ENCODE measurements at regions not wholly inside any gene's neighbourhood (a gene's known extent, or its start where the extent isn't known, plus 50 kb on each side); places are given as distances from the start of the nearest gene placed in this dataset.

- ATAC-seq (no peak), DNase-seq (no peak)
- Mint-ChIP-seq H3K9me3 (no peaks in the 10 kb centered on the region), H3K4me1 (no peaks in the 10 kb centered on the region), H3K27ac (no peak overlapping the region), H3K4me3 (no peak overlapping the region), H3K27me3 (no peaks in the 10 kb centered on the region)
These were observed 204.4 kb downstream of the MZT1 start for GRCh38 chr13:72523049-72523448.

DNA sequence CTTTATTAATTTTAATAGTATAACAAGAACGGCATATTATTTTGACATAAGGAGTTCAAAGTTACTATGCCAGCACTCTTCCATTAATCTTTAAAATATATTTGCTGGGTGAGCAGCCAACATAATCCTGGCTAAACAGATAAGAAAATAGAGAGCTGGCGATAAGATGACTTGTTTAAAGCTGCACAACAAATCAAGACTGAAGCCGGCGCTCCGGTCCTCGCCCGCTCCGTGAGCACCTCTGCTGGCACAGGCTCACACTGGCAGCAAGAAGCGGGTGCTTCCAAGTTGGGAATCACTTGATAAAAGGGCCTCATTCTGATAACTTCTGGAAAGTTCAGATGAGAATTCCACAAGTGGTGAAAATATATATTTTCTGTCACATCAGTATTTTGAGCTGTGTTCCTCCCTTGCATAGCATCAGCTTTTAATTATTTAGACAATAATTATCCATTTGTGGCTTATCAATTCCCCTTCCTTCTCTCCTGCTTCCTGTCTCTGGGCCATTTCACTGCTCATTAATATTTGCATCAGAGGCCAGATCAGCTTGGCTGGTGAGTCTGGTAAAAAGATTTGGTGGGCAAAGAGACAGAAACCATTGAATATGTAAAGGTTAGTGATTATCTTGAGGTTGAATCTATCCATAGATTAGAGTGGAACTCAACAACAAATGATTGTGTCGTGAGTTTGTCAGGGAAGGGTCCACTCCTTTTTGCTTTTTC is 205.3 kb downstream of the MZT1 start:
- Mint-ChIP-seq H3K27me3 (no peaks in the 10 kb centered on the region), H3K4me3 (no peak overlapping the region), H3K9me3 (no peaks in the 10 kb centered on the region), H3K4me1 (no peaks in the 10 kb centered on the region), H3K27ac (no peak overlapping the region)
- DNase-seq, result no peak
- no peak for ATAC-seq

GRCh38 chr13:72514146-72514545 is 213.3 kb downstream of the MZT1 start:
- H3K4me1 Mint-ChIP-seq, result no peaks in the 10 kb centered on the region
- no peak for ATAC-seq
- H3K27ac Mint-ChIP-seq, result no peak overlapping the region
- no peak overlapping the region for H3K4me3 Mint-ChIP-seq
- DNase-seq, result no peak
- H3K27me3 Mint-ChIP-seq, result no peaks in the 10 kb centered on the region
- H3K9me3 Mint-ChIP-seq, result no peaks in the 10 kb centered on the region

DNA sequence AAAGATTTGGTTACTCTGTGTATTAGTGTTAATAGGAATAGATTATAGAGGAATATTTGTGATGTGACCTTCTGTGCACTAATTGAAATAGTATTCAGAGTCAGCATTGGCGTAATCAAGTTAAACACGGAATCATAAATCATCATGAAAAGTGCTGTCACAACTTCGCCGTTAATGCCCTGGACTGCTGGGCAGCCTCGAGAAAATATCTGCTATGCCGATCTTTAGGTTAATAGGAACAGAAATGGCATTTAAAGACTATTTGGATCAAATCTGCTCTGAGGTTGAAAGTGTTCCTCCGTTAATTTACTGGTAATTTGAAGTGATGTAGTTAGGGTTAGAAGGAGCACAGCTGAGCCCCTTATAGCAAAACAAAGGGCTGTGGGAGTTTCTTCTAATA is 219.0 kb downstream of the MZT1 start:
- no peak for ATAC-seq
- Mint-ChIP-seq H3K27me3 (no peaks in the 10 kb centered on the region), H3K27ac (no peak overlapping the region), H3K4me1 (no peaks in the 10 kb centered on the region), H3K4me3 (no peak overlapping the region), H3K9me3 (no peaks in the 10 kb centered on the region)
- DNase-seq, result no peak

DNA sequence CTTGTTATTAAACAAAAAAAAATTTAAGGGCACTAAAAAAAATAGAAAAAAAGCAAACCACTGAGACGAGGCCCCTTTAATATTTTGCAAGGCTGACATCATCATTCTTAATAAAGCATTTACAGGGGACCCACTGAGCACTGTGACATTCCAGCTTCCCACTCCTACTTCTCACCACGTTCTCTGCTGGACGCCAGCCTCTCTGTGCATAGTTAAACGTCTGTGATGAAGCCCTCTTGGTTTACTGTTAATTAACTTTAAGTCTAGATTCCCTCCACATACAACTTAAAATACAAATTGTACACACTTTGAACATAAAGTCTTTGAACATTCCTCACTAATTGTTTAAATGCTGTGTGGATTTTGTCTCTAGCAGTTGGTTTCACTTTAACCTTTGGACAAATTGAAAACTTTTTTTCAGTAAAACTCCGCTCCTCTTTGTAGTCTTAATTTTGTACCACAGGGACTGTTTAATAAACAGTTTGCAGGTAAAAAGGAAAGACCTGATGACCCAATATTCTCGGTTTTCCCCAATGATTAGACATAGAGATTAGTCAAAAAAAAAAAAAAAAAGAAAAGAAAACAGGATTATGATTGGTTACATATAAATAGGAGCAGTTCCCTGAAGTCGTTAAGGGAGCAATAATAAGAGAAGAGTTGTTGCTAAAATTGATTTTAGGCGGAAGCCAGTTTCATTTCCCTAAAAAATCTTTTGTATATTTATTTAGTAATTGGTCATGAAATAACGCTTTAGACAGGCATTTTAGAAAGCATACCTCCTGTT is 219.8 kb downstream of the MZT1 start:
- ATAC-seq, result no peak
- no peaks in the 10 kb centered on the region for H3K27me3 Mint-ChIP-seq
- H3K27ac Mint-ChIP-seq, result no peak overlapping the region
- no peaks in the 10 kb centered on the region for H3K9me3 Mint-ChIP-seq
- no peak overlapping the region for H3K4me3 Mint-ChIP-seq
- no peaks in the 10 kb centered on the region for H3K4me1 Mint-ChIP-seq
- no peak for DNase-seq

DNA sequence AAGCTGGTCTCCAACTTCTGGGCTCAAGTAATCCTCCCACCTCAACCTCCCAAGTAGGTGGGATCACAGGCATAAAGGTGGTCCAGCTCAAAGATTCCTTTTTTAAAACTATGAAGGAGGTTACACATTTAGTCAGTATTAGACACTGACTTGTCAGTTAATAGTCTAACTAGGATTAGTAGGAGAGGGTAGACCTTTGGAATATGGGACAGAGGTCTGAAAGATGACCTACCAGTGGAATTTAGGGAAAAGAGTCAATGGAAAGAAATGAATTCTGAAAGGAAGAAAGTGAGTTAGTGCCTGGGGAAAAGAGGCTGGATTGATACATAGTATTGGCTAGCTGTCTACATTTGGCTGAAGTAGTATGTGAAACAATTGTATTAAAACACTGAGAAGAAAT is 220.7 kb downstream of the MZT1 start:
- Mint-ChIP-seq H3K27ac (no peak overlapping the region), H3K9me3 (no peaks in the 10 kb centered on the region), H3K4me3 (no peak overlapping the region), H3K4me1 (no peaks in the 10 kb centered on the region), H3K27me3 (no peaks in the 10 kb centered on the region)
- no peak for ATAC-seq
- DNase-seq, result no peak

DNA sequence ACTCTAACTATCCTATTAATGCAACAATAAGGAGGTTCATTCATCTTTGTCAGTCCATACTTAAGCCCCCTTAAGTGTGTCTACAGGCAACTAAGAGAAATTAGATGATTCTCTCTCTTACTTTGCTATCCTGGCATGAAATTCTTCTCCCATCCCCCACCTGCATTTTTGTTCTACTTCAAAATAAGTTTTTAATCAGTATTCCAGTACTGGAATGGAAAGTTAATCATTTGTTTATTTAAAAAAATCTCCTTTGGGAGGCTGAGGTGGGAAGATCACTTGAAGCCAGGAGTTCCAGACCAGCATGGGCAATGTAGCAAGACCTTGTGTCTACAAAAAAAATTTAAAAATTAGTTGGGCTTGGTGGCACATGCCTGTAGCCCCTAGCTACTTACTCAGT is 222.1 kb downstream of the MZT1 start:
- H3K9me3 Mint-ChIP-seq, result no peaks in the 10 kb centered on the region
- no peak for DNase-seq
- H3K27ac Mint-ChIP-seq, result no peak overlapping the region
- no peak for ATAC-seq
- no peaks in the 10 kb centered on the region for H3K4me1 Mint-ChIP-seq
- H3K27me3 Mint-ChIP-seq, result no peaks in the 10 kb centered on the region
- no peak overlapping the region for H3K4me3 Mint-ChIP-seq

DNA sequence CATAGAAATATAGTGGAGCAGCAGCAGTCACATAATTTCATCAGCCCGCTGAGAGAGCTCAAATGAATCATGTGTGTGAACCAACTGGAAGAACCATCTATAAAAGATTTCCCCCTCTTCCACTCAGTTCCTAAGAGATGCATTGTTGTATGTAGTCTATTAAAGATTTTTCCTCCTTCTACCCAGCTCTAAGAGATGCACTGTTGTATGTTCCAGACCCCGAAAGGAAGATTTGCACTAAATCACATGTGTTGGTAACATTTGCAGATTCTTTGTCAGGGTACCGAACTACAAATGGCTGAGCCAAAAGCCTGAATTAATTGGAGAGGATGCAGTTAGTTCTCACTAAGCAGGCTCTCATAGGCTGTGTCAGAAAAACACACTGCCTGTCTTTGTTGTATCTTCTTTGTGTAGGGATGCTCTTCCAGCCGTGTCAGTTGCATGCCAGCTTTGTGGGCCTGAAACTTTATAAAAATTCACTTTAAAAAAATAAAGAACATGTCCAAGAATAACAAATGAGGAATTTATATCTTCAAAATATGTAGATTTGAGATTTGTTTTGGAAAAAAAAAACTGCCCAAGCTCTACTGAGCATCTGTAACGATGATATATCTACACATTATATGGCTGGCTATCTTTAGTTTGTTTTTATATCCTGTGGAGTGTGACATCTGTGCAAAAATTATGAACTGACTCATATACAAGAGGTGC is 223.1 kb downstream of the MZT1 start:
- no peak for ATAC-seq
- no peak overlapping the region for H3K4me3 Mint-ChIP-seq
- H3K9me3 Mint-ChIP-seq, result no peaks in the 10 kb centered on the region
- H3K4me1 Mint-ChIP-seq, result no peaks in the 10 kb centered on the region
- DNase-seq, result no peak
- H3K27me3 Mint-ChIP-seq, result no peaks in the 10 kb centered on the region
- no peak overlapping the region for H3K27ac Mint-ChIP-seq

- Mint-ChIP-seq H3K27me3 (no peaks in the 10 kb centered on the region), H3K27ac (no peak overlapping the region), H3K9me3 (no peaks in the 10 kb centered on the region), H3K4me1 (no peaks in the 10 kb centered on the region), H3K4me3 (no peak overlapping the region)
- ATAC-seq (no peak), DNase-seq (no peak)
These were observed 226.6 kb downstream of the MZT1 start for GRCh38 chr13:72500851-72501250.

DNA sequence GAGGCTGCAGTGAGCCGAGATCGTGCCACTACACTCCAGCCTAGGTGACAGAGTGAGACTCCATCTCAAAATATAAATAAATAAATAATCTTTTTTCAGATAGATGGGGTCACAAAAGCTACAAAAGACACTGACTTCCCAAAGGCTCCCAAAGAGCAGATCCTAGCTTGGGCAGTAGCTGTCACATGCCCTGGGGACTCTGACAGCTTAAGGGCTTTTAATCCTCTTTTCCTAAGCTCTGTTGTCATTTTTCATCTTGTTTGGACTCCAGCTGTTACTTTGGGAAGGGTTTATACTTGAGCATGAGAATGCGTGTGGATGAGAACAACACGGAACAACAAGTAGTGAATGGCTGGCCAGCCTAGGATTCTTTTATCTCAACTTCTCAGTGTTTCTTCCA is 231.7 kb downstream of the MZT1 start:
- ATAC-seq, result no peak
- no peak for DNase-seq
- no peaks in the 10 kb centered on the region for H3K27me3 Mint-ChIP-seq
- H3K9me3 Mint-ChIP-seq, result peaks cover 0 to 2% of the 10 kb centered on the region in 2 donors
- H3K4me1 Mint-ChIP-seq, result no peaks in the 10 kb centered on the region
- H3K4me3 Mint-ChIP-seq, result no peak overlapping the region
- no peak overlapping the region for H3K27ac Mint-ChIP-seq

GRCh38 chr13:72489751-72490150 is 237.7 kb downstream of the MZT1 start:
- no peak overlapping the region for H3K4me3 Mint-ChIP-seq
- DNase-seq, result no peak
- no peak for ATAC-seq
- no peaks in the 10 kb centered on the region for H3K4me1 Mint-ChIP-seq
- H3K27me3 Mint-ChIP-seq, result no peaks in the 10 kb centered on the region
- peaks cover 0 to 18% of the 10 kb centered on the region in 2 donors for H3K9me3 Mint-ChIP-seq
- no peak overlapping the region for H3K27ac Mint-ChIP-seq

GRCh38 chr13:72473321-72473720 is 254.1 kb downstream of the MZT1 start:
- no peaks in the 10 kb centered on the region for H3K4me1 Mint-ChIP-seq
- H3K9me3 Mint-ChIP-seq, result no peaks in the 10 kb centered on the region
- no peak for DNase-seq
- no peaks in the 10 kb centered on the region for H3K27me3 Mint-ChIP-seq
- no peak overlapping the region for H3K4me3 Mint-ChIP-seq
- ATAC-seq, result no peak
- no peak overlapping the region for H3K27ac Mint-ChIP-seq

- H3K4me3 Mint-ChIP-seq, result no peak overlapping the region
- no peaks in the 10 kb centered on the region for H3K27me3 Mint-ChIP-seq
- no peak overlapping the region for H3K27ac Mint-ChIP-seq
- ATAC-seq (no peak), DNase-seq (no peak)
- H3K4me1 Mint-ChIP-seq, result no peaks in the 10 kb centered on the region
- peaks cover 0 to 3% of the 10 kb centered on the region in 2 donors for H3K9me3 Mint-ChIP-seq
These were observed 257.5 kb downstream of the MZT1 start for GRCh38 chr13:72469906-72470305.

DNA sequence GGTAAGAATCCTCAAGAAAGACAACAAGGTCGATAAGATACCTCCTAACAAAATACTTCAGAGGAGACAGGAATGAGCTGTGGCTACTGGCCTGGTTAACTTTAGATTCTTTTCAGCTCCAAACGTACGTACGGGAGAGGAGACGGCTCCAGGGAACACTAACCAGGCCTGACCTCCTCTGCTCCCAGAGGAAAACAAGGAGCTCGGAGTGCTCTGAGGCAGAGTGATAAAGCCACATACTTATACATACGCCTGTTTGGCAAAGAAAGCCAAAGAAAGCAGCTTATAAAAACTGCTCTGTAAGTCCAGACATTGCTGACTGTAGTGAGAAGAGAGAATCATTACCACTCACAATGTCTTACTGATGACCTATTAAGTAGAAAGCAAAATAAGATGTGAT is 263.9 kb downstream of the MZT1 start:
- ATAC-seq, result no peak
- Mint-ChIP-seq H3K4me3 (no peak overlapping the region), H3K27ac (no peak overlapping the region), H3K9me3 (peaks cover 0 to 3% of the 10 kb centered on the region in 2 donors), H3K4me1 (no peaks in the 10 kb centered on the region), H3K27me3 (no peaks in the 10 kb centered on the region)
- DNase-seq, result no peak

DNA sequence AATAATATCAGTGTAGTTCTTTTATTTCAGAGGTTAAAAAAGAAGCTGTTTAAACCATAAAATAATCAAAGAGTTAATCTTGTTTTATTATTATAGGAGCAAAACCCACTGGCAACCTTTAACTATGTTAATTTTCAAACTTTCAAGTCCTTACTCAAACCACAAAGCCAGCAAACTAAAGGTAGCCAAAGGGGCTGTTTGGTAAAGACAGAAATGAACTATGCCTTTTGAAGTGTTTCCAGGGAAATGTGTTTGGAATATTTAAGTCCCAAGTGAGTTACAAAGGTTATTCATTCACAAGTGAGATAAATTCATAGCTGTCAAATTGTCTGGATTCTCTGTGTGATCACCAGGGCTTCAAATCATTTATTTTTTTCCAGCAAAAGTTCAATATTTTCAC is 264.7 kb downstream of the MZT1 start:
- Mint-ChIP-seq H3K27me3 (no peaks in the 10 kb centered on the region), H3K4me3 (no peak overlapping the region), H3K27ac (no peak overlapping the region), H3K9me3 (peaks cover 0 to 1% of the 10 kb centered on the region in 2 donors), H3K4me1 (no peaks in the 10 kb centered on the region)
- DNase-seq (no peak), ATAC-seq (no peak)

DNA sequence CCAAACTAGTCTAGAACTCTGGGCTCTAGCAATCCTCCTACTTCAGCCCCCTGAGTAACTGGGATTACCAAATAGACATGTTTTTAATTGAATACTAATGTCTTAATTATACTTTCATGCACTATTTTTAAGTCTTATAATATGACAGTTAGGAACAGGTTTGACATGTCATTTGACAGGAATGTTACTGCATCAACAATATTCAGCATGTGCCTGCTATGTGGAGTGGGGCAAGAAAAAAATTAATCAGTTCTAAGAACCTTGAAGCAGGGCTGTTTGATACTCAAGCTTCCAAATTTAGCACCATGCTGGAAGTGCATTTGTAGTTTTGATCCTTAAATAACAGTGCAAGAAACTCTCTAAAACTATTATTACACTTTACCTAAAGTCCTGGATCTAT is 265.3 kb downstream of the MZT1 start:
- no peak for ATAC-seq
- DNase-seq, result no peak
- Mint-ChIP-seq H3K27ac (no peak overlapping the region), H3K9me3 (no peaks in the 10 kb centered on the region), H3K4me1 (no peaks in the 10 kb centered on the region), H3K27me3 (no peaks in the 10 kb centered on the region), H3K4me3 (no peak overlapping the region)
